ENCODE measurements at regions not wholly inside any gene's neighbourhood (a gene's known extent, or its start where the extent isn't known, plus 50 kb on each side); places are given as distances from the start of the nearest gene placed in this dataset.

- TF ChIP-seq CTCF (IDR thresholded peaks at IDR 0.05), result no peak
- TF ChIP-seq POLR2A (IDR thresholded peaks at IDR 0.05), result no peak
These were observed 211.9 kb upstream of the EOLA2 start for GRCh38 chrX:150150076-150150779.
